ENCODE measurements at regions not wholly inside any gene's neighbourhood (a gene's known extent, or its start where the extent isn't known, plus 50 kb on each side); places are given as distances from the start of the nearest gene placed in this dataset.

DNA sequence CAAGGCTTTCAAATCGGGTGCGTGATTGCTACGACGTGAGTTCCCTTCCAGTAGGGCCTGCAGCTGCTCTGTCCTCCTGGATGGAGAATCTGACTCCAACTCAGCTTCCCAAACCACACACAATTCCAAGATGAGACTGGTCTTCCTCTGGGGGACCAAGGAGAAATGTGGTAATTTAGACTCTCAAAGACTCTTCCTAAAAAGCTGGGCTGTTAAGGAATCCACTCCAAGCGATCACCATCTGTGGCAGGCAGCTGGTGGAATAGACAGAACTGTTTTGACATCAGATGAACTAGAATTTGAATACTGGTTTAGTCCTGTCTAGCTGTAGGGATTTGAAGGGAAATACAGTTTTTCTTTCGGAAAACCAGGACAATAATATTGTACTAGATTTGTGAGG is 130.7 kb upstream of the KLF4 start:
- TF ChIP-seq, protein P1, sequence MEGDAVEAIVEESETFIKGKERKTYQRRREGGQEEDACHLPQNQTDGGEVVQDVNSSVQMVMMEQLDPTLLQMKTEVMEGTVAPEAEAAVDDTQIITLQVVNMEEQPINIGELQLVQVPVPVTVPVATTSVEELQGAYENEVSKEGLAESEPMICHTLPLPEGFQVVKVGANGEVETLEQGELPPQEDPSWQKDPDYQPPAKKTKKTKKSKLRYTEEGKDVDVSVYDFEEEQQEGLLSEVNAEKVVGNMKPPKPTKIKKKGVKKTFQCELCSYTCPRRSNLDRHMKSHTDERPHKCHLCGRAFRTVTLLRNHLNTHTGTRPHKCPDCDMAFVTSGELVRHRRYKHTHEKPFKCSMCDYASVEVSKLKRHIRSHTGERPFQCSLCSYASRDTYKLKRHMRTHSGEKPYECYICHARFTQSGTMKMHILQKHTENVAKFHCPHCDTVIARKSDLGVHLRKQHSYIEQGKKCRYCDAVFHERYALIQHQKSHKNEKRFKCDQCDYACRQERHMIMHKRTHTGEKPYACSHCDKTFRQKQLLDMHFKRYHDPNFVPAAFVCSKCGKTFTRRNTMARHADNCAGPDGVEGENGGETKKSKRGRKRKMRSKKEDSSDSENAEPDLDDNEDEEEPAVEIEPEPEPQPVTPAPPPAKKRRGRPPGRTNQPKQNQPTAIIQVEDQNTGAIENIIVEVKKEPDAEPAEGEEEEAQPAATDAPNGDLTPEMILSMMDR (IDR thresholded peaks at IDR 0.05; ENCODE audit: poor library complexity) = no peak
- TF ChIP-seq EZH2 (IDR thresholded peaks at IDR 0.05; ENCODE audit: borderline replicate concordance) (no peak), EZH2phosphoT487 (IDR thresholded peaks at IDR 0.05; ENCODE audit: low read depth, severe bottlenecking, unreplicated experiment) (no peak)
